Right lung (tissue), 2 donors: ENCODE measurements at regions not wholly inside any gene's neighbourhood (a gene's known extent, or its start where the extent isn't known, plus 50 kb on each side); places are given as distances from the start of the nearest gene placed in this dataset.
"Not testable (repeated sequence)": the region's sequence is repeated elsewhere in the genome, so short reads cannot be mapped to it uniquely, and the experiment has no call there.

Experiments
- DNase-seq, 2 donors: peaks; one replicate each; pipeline ENCODE4 v3.0.0-alpha.2; 2013

DNA sequence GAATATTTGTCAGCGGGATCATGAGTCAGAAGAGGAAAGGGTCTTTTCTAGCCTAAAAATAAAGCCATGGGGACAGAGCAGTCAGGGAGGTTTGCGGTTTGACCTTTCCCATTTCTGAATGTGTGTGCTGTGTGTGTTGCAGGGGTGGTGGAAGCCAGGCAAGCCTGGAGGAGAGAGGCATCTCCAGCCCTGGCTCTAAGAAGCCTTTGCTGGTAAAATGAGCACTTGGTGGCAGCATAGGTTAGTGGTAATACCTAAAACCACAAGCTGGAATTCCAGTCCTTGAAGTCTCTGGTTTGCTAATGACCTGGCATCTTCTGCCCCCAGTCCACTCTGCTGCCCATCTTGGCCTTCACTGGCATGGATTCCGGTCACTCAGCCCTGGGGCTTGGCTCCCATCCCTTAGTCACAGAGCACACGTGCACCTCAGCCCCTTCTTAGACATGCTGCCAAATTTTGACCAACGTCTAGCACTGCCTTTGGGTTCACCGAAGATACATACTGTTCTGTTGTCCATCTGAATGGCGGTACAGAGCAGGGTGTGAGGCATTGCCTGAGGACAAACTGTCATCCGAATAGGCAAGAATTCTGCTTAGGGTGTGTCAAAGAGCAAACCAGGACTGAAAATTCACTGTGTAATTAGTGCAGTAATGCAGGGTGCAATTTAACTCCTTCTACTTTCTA lies 52.7 kb downstream of the KCNA5 start:
- no peak for DNase-seq

DNA sequence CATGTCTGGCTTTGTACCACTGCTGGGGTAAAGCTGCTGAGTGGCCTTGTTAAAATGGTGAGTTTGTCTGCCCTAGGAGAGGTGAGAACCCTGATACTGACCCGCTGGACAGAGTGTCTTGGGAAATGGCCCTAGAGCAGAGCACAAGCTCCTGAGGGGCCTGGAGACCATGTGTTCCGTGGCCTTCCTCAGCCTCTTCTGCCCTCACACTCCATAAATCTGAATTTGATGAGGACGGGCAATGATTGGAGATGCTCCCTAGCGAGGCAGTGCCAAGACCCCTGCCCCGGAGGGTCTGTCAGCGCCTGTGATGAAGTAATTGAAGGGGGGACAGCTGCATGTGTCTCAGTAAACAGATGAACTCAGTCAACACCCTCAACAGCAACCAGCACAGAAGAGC lies 54.1 kb downstream of the KCNA5 start:
- DNase-seq: no peak

DNA sequence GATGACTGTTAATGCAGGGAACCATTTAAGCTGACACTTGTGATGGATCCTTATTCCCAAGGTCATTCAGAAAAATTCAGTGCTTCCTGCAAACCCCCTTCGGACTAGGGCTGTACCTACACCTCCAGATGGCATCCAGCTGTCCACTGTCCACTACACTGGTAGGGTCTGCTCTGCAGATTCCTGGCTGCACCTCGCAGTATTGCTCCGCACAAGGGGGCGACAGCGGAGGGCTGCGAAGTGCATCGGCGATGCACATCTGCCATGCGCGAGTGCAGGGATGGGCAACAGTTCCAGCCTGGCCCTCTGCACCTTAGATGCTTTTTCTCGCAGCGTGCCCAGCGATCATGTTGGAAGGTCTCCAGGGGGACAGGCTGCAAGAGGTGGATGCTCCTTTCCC lies 55.5 kb downstream of the KCNA5 start:
- no peak for DNase-seq

DNA sequence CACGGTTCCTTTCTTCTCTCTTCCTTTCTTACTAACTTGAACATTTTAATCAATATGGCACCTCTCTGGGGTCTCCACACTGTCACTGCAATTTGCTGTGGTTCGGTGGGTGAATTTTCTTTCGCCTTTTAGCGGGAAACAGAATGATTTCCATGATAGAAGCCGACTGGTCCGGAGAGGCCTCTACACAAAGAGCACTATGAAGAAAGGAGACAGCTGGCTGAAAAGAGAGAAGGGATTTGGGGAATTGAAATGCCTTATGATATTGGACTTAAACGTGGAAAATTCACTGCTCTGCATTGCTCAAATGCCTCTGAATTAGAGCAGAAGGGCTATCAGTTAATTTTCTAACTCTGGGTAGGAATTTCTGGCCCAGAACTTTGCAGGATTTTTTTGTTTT lies 55.9 kb downstream of the KCNA5 start:
- no peak for DNase-seq

DNA sequence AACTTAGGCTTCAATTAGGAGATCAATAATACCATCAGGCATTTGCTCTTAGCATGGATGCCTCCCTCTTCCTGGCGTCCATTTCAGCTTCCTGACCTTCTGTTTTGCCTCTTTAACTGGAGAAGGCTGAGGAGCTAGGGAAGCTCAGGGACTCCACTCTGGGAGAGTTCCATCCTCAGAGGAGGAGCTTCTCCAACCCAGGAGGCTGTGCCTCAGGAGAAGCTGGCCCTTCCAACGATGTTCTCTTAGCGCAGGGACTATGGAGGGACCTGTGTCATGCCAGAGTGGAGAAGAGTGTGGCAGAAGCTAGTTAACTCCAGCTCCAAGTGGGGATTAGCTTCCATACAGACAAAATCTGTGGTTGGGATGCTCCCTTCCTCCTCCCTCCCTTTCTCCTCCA lies 58.0 kb downstream of the KCNA5 start:
- no peak for DNase-seq

DNA sequence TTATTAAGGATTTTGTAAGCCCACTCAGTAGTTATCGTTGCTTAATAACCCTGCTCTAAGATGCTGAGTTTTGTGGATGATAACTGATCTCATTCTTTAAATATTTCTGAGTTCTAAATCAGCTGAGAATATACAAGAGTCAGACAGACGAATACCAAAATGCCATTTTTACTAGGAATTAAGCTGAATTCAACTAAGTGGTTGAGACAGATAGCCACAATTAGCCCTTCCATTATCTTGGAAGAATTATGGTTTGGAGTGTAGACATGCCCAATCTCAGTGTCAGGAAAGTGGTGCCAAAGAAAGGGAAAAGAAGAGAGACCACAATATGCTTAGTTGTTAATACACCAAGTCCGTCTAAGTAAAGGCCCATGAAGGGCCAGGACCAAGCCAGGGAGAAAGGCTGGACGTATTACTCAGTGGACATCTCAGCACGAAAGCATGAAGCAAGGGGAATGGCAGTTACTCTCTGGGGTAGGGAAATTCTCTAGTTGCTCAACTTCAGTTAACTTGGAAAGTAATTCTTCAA lies 58.6 kb downstream of the KCNA5 start:
- no peak for DNase-seq

DNA sequence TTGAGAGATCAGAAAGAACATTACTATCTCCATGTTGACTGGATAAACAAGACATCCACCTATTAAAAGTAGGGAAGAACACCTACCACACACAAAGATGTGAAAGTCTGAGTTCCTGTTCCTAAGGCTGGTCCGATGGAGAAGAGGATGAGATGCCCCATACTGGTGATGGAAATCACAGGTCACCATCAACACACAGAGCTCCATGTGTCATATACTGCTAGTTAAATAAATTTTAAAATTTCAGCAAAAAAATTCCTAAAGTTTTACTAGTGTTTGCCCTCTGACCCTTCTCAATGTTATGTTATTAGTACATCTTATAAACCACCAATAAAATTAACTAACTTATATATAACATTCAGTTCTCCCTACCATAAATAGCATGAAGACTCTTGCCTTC lies 59.1 kb downstream of the KCNA5 start:
- no peak for DNase-seq

DNA sequence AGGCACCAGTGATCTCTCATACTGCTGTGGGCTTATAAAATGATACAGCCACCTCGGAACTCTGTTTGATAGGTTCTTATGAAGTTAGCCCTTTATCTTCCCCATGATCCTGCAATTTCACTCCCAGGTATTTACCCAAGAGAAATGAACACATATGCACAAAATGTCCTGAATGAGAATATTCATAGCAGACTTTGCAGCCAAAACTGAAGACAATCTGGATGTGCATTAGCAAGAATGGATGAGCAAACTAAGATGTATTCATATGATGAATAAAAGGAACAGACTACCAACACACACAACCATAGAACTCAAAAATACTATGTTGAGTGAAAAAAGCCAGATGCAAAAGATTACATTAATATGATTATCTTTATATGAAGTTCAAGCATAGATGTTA lies 66.7 kb downstream of the KCNA5 start:
- DNase-seq: no peak

DNA sequence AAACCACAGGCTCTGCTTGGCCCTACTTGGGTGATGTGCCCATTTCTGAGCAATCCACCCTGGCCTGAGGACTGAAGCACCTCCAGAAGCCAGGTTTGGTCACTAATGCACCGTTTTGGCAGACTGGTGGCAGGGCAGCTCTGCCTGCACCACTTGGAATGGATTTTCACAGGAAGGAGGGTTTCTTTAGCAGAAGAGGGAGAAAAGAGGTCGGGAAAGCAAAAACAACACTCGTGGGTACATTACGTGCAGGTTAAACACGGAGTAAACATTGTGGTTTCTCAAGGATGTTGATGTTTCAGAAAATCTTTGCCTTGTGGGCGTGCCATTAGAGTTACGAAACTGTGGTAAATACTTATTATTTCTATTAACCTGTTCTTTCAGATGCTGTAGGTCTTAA lies 70.8 kb downstream of the KCNA5 start:
- peak; percentile 6 to 13 for DNase-seq

DNA sequence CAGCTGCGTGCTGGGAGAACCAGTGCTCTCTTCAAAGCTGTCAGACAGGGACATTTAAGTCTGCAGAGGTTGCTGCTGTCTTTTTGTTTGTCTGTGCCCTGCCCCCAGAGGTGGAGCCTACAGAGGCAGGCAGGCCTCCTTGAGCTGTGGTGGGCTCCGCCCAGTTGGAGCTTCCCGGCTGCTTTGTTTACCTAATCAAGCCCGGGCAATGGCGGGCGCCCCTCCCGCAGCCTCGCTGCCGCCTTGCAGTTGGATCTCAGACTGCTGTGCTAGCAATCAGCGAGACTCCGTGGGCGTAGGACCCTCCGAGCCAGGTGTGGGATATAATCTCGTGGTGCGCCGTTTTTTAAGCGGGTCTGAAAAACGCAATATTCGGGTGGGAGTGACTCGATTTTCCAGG lies 78.1 kb downstream of the KCNA5 start:
- not testable (repeated sequence) for DNase-seq

DNA sequence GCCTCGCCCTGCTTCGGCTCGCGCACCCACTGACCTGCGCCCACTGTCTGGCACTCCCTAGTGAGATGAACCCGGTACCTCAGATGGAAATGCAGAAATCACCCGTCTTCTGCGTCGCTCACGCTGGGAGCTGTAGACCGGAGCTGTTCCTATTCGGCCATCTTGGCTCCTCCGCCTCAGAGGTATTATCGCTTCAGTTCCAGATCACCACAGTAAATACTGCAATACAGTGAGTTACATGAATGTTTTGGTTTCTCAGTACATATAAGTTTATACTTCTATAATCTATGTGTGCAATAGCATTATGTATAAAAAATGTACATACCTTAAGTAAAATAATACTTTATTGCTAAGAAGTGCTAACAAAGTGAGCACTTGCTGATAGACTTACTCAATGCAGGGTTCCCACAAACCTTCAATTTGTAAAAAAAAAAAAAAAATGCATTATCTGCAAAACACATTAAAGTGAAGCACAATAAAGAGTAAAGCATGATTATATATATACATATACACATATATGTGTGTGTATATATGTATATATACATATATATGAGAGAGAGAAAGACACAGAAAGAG lies 78.7 kb downstream of the KCNA5 start:
- not testable (repeated sequence) for DNase-seq

DNA sequence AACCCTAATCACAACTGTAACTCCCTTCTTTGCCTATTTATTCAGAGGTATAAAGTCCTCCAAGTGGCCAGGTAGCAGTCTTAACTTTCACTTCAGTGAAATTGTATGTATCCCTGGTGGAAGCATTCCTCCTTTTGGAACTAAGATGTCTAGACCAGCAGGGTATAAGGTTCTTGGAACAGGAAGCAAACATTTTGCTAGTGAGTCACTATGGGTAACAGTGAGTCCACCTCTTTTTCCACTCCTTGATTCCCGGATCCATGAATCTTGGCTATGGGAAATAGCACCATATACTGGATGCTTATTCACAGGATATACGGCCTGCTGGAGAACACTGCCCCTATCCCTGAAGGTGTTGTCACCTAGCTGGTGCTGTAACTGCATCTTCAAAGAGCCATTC lies 80.2 kb downstream of the KCNA5 start:
- no peak for DNase-seq

DNA sequence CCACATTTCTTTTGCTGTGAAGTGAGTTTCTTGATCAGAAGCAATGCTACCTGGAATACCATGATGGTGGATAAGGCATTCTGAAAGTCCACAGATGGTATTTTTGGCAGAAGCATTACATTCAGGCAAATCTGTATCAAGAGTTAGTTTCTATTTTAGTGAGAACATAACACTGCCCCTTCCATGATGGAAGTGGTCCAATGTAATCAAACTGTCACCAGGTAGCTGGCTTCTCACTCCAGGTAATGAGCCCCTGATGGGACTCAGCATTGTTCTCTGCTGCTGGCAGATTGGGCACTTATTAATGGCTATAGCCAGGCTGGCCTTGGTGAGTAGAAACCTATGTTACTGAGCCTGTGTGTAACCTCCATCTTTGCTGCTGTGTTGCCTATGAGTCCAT lies 80.7 kb downstream of the KCNA5 start:
- DNase-seq: no peak

DNA sequence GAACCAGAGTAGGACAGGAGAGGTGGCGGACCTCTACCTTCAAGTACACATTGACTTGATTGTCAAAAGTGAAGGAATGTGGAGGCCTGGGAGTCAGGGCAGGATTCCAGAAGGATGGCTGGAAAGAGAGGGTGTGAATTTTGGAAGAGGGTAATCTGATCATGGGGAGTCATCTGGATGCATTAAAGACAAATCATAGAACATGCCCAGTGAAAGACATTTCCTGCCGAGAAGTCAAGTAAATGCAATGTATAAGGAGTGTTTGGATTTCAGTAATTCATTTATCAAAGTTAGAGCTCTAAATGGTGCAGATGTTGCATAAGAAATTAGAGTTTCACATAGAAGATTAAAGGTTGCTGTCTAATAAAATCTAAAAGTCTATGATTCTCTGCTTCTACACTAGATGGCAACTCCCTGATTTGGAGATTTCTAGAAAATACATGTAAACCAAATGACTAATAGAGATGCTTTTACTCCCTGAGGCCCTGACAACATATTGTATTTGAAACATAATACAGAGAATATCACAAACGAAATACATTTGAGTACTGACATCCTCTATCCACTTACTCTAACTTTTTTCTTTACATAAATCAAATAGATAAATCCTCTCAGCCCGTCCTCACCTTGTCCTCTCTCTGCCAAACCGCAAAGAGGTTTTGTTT lies 91.3 kb downstream of the KCNA5 start:
- DNase-seq: no peak

DNA sequence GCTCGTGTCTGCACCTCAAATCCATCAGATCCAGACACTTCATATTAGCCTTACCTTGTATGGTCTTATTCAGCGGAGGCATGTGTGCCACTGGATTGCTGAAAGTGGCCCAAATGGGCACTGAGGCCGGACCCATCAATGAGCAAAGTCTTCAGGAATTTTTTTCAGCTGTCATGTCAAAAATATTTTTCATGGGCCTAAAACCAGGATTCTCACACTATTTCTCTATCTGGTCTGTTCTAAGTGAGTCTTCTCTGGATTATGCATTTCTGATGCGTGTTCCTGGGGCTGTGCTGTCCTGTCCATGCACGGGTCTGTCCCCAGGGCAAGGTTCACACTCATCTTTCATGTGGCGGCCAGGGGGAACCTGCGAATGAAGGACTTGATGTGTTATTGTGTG lies 94.6 kb downstream of the KCNA5 start:
- DNase-seq: no peak

DNA sequence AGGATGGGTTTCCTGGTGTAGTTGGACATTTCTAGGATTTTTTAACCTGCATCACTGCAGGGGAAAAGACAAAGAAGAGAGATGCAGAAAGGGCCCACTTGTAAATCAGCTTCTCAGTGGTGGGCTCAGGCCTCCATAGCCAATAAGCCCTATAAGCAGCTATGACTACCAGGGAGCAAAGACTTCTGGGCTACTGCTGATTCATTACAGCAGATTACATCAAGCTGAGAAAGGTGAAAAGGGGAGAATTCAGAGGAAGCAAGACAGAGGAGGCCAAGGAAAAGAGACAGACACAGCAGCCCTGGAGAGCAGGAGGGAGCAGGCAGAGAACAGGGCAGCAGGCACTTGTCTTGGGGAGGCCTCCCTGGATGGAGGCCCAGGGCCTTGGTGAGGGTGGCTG lies 95.2 kb downstream of the KCNA5 start:
- no peak for DNase-seq

DNA sequence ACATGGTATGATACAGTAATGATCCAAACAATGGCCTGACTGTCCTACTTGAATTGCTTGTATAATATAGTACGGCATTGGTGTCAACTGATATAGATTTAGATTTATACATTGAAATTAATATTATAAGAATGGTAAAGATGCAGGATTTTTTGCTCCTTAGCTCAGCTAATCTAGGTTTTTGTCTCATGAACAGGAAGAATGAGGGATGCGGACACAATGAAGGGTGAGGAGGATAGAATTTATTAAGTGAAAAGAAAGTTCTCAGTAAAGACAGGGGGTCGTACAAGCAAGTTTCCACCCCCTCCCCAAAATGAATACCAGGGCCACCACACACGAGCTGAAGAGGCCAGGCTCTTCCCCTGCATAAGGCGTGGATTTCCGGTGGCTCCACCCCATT lies 96.1 kb downstream of the KCNA5 start:
- no peak for DNase-seq

DNA sequence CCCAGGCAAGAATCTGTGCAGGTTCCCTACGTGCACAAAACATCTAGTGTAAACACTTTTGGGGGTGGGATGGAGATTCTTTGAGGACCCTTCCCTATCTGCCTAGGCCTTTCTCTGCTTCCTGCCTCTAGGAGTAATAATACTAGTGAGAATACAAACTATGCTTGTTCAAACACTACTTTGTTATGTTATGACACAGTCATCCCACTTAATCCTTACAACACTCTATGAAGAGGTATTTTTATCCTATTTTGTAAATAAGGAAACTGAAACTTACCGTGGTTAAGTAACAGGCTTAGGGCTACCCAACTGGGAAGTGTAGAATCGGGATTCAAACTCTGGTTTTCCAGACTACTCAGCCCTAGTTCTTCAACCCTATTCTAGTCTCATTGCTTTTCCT lies 96.5 kb downstream of the KCNA5 start:
- no peak for DNase-seq

DNA sequence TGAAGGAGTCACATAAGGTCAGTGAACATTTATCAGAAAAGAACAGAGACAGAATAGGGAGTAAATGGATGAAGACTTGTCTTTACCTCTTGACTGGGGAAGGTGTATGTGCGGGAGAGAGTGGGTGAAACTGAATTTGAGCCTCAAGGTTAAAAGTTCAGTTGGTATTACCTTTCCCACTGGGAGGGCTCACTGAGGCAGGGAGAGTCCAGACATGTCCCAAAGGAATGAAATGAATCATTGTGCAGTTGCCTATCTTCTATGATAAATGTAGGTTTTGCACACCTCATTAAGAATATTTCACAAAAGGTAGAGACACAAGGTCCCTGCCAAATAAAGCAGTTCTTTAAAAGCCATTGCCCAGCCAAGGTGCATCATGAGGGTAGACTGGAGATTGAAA lies 105.2 kb downstream of the KCNA5 start:
- DNase-seq: no peak

DNA sequence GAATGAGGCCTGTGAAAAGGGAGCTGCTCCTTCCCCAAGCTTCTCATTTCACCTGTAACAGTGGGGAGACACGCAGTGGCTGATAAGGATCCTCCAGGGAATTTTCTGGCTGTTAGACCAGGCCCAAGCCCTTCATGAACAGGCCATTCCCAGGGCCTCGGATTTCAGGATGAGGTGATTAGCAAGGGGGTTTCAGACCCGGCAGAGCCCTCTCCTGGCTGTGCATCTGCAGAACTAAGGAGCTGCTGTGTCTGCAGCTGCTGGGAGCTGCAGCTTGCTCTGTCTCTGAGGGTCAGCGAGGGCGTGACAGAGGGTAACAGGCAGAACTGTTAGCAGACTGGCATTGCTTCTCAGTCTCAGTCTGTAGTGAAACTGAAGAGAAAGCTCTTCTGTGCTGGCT lies 110.4 kb downstream of the KCNA5 start:
- no peak for DNase-seq

DNA sequence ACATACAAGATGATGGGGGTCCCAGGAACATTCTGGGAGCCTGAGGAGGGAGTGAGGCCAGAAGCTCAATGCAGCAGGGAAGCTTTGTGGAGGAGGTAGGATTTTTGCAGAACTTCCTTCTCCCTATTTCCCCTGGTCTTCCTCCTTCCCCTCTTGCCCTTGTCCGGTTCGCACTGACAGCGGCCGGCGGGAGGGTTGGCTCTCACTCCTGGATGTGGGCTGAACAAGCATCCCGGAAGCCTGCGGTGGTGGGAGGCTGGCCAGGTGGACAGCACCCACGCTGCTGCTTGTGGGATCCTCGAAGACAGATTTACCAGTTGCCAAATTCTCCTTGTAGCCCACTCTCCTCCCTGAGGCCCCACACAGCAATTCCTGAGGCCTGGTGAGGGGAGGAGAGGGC lies 112.2 kb downstream of the KCNA5 start:
- no peak for DNase-seq

DNA sequence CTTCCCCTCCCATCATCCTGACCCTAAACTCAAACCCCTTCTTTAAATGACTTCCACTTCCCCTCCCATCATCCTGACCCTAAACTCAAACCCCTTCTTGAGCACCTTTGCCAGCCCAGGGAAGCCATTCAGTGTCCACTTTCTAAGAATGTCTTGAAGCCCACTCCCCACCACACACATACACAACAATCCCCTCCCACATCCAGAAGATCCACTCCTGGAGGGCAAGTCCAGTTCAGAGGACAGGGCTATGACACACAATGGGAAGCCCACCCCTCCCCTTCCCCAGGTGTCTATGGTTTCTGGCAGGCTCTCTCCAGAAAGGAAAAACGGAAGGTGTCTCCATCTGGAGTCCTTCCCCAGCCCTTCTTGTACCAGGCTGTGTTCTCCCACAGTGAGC lies 117.1 kb downstream of the KCNA5 start:
- no peak for DNase-seq

DNA sequence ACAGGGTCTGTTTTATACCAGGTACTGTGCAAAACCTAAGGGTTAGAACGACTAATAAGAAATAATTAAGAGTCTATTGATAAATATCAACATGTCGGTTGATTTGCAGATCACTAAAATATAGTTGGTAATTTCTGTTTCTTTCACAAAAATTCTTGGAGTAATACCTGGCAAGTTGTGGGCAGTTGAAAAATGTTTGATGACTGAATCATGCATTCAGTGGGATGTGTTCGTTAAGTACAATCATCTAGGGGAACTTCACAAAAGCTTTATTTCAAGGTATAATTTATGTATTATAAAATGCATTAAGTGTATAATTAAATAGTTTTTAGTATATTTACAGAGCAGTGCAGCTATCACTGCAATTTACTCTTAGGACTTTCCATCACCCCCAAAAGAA lies 120.0 kb downstream of the KCNA5 start:
- DNase-seq: no peak
